ENCODE measurements at regions not wholly inside any gene's neighbourhood (a gene's known extent, or its start where the extent isn't known, plus 50 kb on each side); places are given as distances from the start of the nearest gene placed in this dataset.
A peak's percentile ranks its signal among the peaks of the same experiment; 100 is the strongest.

DNA sequence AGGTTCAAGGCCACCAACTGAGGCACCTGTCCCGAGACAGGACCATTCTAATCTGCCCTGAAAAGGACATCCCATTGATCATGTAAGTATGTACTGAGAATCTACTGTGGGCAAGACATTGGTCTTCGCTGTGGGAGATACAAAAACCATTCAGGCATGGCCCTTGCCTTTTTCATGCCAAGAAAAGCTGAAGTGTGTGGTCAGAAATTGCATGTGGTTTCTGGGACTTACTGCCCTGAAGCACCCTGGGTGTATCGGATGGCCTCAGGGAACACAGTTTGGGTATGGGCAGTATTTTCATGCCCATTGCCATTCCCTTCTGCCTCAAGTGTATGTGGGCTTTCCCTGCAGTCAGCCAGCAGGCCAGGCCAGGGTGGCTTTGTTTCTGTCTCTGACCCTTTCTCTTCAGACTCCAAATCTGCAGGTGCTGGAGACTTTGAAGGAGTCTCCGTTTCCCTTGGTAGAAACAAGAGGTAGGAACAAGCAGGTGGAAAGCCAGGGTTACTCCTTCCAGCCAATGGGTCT lies 285.7 kb downstream of the ZEB1 start:
- no peak for DNase-seq

GRCh38 chr10:31604096-31604495 lies 285.1 kb downstream of the ZEB1 start:
- DNase-seq, result no peak

DNA sequence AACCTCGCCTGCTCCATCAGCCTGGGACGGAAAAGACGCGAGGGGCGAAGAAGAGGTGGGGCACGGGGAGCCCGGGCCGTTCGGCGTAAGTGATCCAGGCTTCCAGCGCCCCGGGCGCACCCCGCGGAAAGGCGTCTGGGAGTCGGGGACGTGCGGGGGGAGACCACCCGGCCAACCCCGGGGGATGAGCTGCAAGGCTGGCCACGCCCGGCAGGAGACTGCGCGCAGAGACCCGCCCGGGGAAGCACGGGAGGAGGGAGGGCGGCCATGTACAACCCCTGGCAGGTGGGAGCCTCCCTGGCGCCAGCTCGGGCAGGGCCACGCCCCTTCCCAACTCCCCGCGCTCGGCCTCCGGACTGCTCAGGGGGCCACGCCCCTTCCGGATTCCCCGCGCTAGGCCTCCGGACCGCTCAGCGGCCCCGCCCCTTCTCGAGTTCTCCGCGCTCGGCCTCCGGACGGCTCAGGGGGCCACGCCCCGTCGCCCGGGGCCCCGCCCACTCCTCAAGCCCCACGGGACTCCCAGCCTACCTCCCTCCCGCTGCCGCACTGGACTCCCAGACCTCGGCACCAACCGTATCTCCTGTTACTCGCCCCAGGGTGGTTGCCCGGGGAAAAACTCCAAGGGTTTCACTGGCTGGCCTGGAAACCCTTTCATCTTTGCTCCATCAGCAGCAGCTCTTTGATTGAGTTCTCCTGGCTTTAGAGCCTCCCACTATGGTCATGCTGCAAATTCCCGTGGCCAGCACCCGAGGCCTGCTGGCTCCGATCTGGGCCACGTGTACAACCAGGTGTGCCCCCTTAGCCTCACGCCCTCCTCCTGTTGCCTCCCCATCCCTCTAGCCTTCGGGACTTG lies 284.4 kb downstream of the ZEB1 start:
- peak; percentile 37 for DNase-seq

GRCh38 chr10:31602541-31603234 lies 283.7 kb downstream of the ZEB1 start:
- DNase-seq, result no peak

GRCh38 chr10:31601136-31601535 lies 282.1 kb downstream of the ZEB1 start:
- DNase-seq, result no peak

DNA sequence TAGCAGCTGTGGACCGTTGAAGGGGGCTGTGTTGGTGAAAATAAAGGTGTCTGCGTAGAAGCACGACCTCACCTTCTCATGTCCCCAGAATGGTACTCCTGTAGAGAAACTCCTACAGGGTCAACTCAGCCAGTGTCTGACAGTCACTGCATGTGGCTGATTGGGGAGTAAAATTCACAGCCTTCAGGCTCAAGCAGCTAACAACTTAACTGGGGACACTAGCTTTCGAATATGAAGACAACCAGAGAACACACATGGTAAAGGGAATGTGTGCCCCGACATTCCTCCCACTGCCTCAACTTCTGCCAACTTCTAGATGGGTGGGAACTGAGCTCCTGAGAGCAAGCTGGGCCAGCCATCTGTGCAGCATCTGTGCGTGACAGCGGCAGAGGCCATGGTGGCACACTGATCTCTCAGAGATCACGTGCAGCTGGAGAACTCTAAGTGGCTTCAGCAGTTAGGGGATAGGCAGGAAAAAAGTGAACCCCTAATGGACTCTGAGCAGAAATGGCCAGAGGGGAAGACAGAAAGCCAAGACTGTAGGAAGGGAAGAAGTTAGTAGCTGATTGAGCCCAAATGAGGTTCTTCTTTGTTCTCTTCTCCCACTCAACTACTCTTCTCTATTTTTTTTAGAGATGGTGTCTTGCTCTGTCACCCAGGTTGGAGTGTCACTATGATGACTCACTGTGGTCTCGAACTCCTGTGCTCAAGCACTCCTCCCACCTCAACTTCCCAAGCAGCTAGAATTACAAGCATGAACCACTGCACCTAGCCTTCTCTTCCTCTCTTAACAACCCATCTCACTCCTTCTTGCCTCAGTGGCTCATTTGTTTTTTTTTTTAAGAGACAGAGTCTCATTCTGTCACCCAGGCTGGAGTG lies 280.8 kb downstream of the ZEB1 start:
- DNase-seq, result no peak

DNA sequence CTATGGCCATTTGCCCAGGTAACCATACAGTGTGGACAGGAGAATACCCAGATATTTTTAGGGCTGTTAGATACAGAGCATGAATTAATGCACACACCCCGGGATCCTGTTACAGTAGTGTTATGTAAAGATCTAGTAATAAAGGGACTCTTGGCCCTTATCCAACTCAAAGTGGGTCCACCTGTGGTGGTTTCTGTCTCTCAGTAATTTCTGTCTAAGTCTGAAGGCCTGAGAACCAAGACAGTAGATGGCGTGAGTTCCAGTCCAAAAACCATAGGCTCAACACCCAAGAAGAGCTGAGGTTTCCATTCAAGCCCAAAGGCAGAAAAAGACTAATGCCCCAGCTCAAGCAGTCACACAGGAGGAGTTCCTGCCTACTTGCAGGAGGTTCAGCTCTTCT lies 277.7 kb downstream of the ZEB1 start:
- no peak for DNase-seq

GRCh38 chr10:31595992-31596391 lies 277.0 kb downstream of the ZEB1 start:
- DNase-seq, result no peak

DNA sequence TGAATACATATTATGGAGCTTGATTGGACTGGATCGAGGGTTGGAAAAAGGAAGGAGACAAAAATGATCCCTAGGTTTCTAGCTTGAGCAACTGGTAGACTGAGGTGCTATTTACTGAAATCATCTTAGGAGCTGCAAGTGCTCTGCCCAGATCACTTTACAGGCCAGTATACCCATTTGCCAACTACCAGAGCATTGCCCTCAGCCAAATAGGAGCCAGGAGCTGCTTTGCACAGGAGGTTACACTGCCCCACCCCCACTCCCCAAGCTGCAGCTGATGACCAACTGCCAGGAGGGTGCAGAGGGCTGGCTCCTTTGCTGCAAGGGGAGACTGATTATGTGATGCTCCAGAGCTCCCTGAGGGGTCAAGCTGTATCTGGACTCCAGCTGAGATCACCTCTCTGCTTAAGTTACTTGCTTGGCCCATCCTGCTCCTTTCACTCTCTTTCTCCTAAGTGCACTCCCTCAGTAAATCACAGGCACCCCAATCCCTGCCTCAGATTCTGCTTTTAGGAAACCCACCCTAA lies 275.4 kb downstream of the ZEB1 start:
- DNase-seq, result no peak

DNA sequence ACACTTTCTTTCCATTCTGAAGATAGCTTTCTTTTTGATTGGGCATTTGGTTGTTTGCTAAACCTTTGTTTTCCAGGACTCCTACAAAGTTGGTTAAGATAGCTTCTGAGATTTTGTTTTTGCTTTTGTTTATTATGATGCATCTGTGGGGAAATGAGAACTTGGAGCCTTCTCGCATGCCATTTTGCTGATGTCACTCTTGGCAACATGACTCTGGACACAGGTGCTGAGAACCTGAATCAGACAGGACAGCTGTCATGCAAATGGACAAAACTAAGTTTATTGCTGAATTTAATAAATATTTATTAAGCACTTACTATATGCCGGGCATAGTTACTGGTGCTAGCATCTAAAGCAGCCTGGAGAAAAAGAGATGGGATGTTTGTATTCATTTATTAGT lies 274.1 kb downstream of the ZEB1 start:
- no peak for DNase-seq

DNA sequence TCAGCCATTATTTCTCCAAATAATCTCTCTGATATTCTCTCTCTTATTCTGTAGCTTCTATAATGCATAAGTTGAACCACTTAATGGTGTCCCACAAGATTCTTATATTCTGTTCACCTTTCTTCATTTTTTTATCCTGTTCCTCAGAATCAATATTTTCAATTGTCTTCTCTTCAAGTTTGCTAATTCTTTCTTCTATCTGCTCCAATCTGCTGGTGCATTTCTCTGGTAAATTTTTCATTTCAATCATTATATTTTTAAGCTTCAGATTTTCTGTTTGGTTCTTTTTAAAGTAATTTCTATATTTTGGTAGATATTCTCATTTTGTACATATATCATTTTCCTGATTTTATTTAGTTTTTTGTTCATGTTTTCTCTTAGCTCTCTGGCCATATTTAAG lies 272.6 kb downstream of the ZEB1 start:
- no peak for DNase-seq

GRCh38 chr10:31590023-31590800 lies 271.2 kb downstream of the ZEB1 start:
- DNase-seq, result no peak

DNA sequence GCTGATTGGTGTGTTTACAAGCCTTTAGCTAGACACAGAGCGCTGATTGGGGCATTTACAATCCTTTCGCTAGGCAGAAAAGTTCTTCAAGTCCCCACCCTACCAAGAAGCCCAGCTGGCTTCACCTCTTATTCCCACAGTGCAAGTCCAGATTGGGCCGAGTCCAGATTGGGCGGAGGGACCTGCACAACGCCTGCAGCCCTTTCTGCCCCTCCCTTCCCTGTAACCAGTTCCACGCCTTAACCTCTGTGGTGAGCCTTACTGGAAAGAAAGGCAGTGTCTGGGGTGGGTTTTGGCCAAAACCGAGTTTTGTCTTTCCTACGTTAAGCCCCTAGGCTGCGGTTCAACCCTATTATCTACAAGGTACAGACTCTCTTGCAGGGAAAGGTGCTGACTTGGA lies 268.7 kb downstream of the ZEB1 start:
- DNase-seq, result no peak

- DNase-seq, result no peak
Observed at GRCh38 chr10:31586723-31587638, 268.0 kb downstream of the ZEB1 start.

- no peak for DNase-seq
Observed at GRCh38 chr10:31584876-31585275, 265.9 kb downstream of the ZEB1 start.

GRCh38 chr10:31584098-31584631 lies 265.1 kb downstream of the ZEB1 start:
- no peak for DNase-seq

DNA sequence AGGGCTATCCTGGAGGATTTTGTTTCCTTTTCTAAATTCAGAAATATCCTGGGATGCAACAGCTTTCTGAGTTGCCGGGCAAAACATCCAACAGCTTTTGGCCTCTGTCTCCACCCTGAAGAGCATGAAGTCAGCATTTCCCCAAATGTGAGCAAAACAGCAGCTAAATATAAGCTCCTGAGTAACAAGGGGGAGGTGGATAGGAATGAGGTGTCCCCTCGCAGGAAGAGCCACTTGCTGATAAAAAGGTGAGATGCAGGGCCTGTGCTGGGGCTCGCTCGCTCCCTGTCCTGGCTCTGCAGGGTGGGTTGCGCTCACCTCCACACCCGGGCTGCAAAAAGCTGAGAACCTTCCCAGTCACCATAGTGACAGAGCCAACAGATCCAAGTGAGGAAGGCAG lies 264.3 kb downstream of the ZEB1 start:
- DNase-seq, result no peak

DNA sequence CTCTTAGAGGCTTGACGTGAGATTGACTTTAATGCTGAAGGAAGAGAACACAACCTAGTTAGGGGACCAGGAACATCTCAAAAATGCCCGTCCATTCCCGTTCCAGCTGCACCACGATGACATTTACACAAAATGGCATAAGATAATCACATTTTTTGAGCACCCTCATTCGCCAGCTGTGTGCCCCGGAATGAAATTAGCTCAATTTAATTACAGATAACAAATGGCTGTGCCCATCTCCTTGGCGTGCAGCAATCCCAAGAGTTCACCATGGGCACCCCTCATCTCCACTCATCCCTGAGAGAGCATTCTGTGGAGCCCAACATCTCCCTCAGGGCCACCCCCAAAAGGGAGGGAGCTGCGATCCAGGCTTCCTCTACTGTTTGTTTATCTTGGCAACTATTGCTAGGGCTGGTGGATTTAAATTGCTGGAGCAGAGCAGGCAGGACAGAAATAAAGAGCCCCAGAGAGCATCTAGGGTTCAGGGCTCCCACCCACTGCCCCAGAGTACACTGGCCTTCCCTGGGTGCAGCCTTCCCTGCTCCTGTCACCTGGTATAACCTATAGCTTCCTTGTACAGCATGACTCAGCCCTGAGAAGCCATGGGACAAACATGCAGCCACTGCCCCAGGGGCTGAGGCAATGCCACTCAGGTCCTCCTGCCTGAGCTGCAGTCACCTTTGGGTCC lies 263.5 kb downstream of the ZEB1 start:
- no peak for DNase-seq

DNA sequence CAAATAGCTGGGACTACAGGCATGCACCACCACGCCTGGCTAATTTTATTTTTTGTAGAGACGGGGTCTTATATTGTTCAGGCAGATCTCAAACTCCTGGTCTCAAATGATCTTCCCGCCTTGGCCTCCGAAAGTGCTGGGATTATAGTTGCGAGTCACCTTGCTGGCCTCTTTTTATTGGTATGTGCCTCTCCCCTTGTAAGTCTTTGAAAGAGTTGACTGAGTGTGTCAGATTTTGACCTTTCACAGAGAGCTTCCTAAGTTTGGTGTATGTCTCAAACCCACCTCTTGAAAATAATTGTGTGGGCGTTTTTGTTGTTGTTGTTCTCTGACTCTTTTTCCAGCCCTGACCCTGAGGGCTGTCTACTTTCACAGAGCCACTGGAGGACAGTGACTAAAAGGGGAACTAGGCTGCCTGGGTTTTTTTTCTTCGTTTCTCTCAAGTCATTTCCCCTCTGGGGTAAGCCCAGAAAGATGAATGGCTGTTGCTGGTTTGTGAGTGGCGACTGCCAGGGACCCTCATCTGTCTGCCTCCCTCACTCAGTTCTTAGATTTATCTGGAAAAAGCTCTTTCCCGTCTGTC lies 262.8 kb downstream of the ZEB1 start:
- no peak for DNase-seq

- no peak for DNase-seq
Observed at GRCh38 chr10:31580646-31581045, 261.6 kb downstream of the ZEB1 start.

Measured in effector CD4-positive, alpha-beta T cell (primary cell).